HUES48 (cell line): ENCODE measurements at regions not wholly inside any gene's neighbourhood (a gene's known extent, or its start where the extent isn't known, plus 50 kb on each side); places are given as distances from the start of the nearest gene placed in this dataset.
"Not testable (repeated sequence)": the region's sequence is repeated elsewhere in the genome, so short reads cannot be mapped to it uniquely, and the experiment has no call there.

ENCODE experiments used
- H3K27ac ChIP-seq: one replicate; pipeline ENCODE4 v1.7.0; 2013; ENCODE audit warnings: low read depth, low read length, inconsistent platforms
- H3K27me3 ChIP-seq: 2 replicates; pipeline ENCODE4 v1.6.1; 2013; ENCODE audit warnings: mild to moderate bottlenecking, low read length; ENCODE audit not compliant: control insufficient read depth, insufficient read depth
- H3K36me3 ChIP-seq: 2 replicates; pipeline ENCODE4 v1.6.1; 2013; ENCODE audit warnings: low read length; ENCODE audit not compliant: control insufficient read depth, insufficient read depth
- H3K4me1 ChIP-seq: 2 replicates; pipeline ENCODE4 v1.6.1; 2013; ENCODE audit warnings: mild to moderate bottlenecking, low read length; ENCODE audit not compliant: control insufficient read depth, insufficient read depth
- H3K4me3 ChIP-seq: 2 replicates; pipeline ENCODE4 v1.5.1; 2013; ENCODE audit warnings: mild to moderate bottlenecking, low read depth, low read length
- H3K9ac ChIP-seq: 2 replicates; pipeline ENCODE4 v1.6.1; 2013; ENCODE audit warnings: mild to moderate bottlenecking, low read depth, low read length, moderate library complexity
- H3K9me3 ChIP-seq: 2 replicates; pipeline ENCODE4 v1.6.1; 2013; ENCODE audit warnings: low read length; ENCODE audit not compliant: control insufficient read depth, insufficient read depth

- Histone ChIP-seq H3K4me1 (no peaks in the 10 kb centered on the region), H3K27me3 (0 out of 2 replicates have a peak, but pooled peaks cover 4% of the 10 kb centered on the region), H3K27ac (no peak overlapping the region), H3K9ac (no peak overlapping the region), H3K9me3 (no peaks in the 10 kb centered on the region), H3K36me3 (no peaks in the 10 kb centered on the region), H3K4me3 (no peak overlapping the region)
Observed at GRCh38 chr7:45267262-45267661, 109.7 kb downstream of the RAMP3 start.

DNA sequence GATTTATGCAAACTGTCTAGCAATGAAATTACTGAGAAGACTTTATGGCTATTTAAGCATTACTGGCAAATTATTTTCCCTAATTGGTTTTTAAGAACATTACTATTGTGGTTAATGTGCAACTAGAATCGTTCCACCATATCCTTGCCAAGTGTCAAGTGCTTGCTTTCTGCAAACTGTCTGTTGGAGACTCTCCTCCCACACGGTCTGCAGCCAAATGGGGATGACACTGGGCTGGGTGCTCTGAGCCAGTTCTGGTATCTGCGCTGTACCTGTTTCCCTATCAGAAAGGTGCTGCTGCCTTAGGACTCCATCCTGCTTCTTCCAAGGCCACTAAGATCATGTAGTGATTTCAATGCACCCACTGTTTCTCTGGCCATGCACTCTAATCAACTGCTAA, 110.4 kb downstream of the RAMP3 start:
- H3K36me3 ChIP-seq, result no peaks in the 10 kb centered on the region
- no peaks in the 10 kb centered on the region for H3K9me3 ChIP-seq
- H3K27me3 ChIP-seq, result 0 out of 2 replicates have a peak, but pooled peaks cover 4% of the 10 kb centered on the region

DNA sequence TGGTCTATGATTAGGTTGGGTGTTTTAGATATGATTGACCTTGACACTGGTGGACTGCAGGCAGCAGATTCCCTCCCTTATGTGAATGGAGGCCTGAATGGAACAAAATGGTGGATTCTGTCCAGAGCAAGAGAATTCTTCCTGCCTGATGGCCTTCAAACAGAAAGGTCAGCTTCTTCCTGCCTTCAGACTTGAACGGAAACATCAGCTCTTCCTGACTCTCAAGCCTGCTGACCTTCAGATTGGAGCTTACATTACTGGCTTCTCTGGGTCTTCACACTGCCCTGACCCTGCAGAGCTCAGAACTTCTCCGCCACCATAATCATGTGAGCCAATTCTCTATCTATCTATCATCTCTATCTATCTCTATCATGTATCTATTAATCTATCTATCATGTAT, 111.6 kb downstream of the RAMP3 start:
- Histone ChIP-seq H3K4me1 (no peaks in the 10 kb centered on the region), H3K4me3 (no peak overlapping the region), H3K9me3 (no peaks in the 10 kb centered on the region), H3K9ac (no peak overlapping the region), H3K27me3 (0 out of 2 replicates have a peak, but pooled peaks cover 4% of the 10 kb centered on the region), H3K27ac (no peak overlapping the region), H3K36me3 (no peaks in the 10 kb centered on the region)

More for the DNA sequence above, 110.4 kb downstream of the RAMP3 start:
- H3K9ac ChIP-seq, result no peak overlapping the region
- no peak overlapping the region for H3K27ac ChIP-seq
- no peak overlapping the region for H3K4me3 ChIP-seq
- H3K4me1 ChIP-seq, result no peaks in the 10 kb centered on the region

DNA sequence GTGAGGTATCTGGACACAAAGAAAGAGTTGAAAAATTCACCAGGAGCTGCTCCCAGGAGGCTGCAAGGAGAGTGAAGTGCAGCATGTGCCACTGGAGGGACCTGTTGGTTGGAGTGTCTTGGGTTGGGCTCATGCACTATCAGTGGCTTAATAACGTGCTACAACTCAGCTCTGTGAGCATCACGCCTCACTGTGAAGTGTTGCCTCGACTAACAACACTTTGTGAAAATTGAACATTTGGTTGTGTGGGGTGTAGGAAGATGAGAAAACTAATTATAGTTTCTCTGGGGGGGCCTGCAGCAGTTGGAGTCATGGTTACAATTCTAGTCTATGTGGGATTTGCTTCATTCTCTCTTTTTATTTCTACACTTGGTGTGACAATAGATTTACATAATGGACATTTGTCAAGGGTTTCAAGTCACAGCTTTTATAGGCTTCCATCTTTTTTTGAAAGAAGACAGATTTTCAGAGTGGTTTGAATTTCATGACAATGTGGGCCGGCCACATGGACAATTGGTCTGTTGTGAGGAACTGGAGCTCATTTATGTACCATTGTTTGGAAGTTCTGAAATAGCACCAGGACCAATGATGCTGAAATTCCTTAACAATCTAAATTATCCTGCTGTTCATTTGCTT, 121.3 kb downstream of the RAMP3 start:
- Histone ChIP-seq H3K4me1 (no peaks in the 10 kb centered on the region), H3K27me3 (no peaks in the 10 kb centered on the region), H3K36me3 (no peaks in the 10 kb centered on the region), H3K9me3 (no peaks in the 10 kb centered on the region), H3K27ac (no peak overlapping the region), H3K4me3 (no peak overlapping the region), H3K9ac (no peak overlapping the region)

- H3K9me3 ChIP-seq, result peaks cover 22% of the 10 kb centered on the region
- H3K36me3 ChIP-seq, H3K4me3 ChIP-seq, H3K27me3 ChIP-seq, H3K9ac ChIP-seq, H3K27ac ChIP-seq, H3K4me1 ChIP-seq: not testable (repeated sequence)
Observed at GRCh38 chr7:45289611-45290010, 132.0 kb downstream of the RAMP3 start.

DNA sequence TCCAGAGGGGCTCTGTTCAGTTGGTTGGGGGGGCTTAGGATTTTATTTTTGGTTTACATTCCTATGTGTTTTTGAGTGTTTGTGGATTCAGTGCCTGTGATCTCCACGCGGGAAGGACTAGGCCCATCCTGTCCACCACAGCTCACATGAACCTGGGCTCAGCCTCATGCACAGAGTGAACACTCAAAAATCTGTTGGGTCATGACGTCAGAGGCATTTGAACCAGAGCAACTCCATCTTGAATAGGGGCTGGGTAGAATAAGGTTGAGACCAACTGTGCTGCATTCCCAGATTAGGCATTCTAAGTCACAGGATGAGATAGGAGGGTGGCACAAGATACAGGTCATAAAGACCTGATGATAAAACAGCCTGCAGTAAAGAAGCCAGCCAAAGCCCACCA, 133.3 kb downstream of the RAMP3 start:
- Histone ChIP-seq H3K9ac (no peak overlapping the region), H3K36me3 (no peaks in the 10 kb centered on the region), H3K27me3 (no peaks in the 10 kb centered on the region), H3K27ac (no peak overlapping the region), H3K4me3 (no peak overlapping the region), H3K9me3 (peaks cover 22% of the 10 kb centered on the region), H3K4me1 (no peaks in the 10 kb centered on the region)

DNA sequence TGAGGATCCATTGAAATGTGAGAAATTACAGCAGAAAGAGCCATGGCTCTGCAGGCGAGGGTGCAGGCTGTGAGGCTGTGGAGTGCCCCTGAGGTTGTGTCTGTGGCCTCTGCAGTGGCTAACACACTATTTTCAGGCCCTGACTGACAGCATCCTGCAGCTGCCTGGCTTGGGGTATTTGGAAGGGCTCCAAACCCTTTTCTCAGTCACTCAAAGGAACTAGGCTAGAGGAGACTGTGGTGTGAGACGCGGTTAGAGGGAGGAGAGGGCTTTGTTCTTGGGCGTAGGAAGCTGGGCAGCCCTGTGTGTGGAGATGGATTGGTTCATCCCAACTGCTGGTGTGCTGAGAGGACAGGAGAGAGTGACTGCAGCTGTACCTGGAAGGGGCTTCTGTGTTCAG, 134.9 kb downstream of the RAMP3 start:
- Histone ChIP-seq H3K4me3 (no peak overlapping the region), H3K36me3 (no peaks in the 10 kb centered on the region), H3K9me3 (peaks cover 15% of the 10 kb centered on the region), H3K9ac (no peak overlapping the region), H3K4me1 (no peaks in the 10 kb centered on the region), H3K27ac (no peak overlapping the region), H3K27me3 (no peaks in the 10 kb centered on the region)

DNA sequence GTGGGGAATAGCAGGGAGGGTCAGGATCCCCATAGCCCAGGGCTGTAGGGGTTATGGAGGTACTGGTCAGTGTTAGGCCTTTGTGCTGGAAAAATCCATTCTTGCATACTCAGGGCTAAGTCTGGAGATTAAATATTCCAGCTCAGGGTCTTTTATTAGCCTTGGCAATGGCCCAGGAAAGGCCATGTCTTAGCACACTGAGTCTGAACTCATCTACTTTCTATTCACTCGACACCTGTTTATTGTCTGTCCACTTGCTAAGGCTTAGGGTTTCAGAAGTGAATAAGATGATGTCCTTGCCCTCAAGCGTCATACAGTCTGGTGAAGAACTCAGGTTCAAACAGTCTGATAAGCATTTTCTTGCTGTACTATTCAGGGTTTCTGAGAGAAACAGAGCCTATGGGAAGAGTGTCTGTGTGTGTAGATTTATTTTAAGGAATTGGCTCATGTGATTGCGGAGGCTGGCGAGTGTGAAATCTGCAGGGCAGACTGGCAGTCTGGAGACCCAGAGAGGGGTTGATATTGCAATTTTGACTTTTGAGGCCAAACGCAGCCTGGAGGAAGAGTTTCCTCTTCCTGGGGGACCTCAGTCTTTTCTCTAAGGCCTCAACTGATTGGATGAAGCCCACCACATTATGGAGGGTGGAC, 135.8 kb downstream of the RAMP3 start:
- no peak overlapping the region for H3K27ac ChIP-seq
- no peak overlapping the region for H3K4me3 ChIP-seq
- no peaks in the 10 kb centered on the region for H3K27me3 ChIP-seq
- H3K9me3 ChIP-seq, result peaks cover 9% of the 10 kb centered on the region
- H3K36me3 ChIP-seq, result no peaks in the 10 kb centered on the region
- H3K9ac ChIP-seq, result no peak overlapping the region
- H3K4me1 ChIP-seq, result no peaks in the 10 kb centered on the region

GRCh38 chr7:45294559-45294958, 137.0 kb downstream of the RAMP3 start:
- no peaks in the 10 kb centered on the region for H3K36me3 ChIP-seq
- no peaks in the 10 kb centered on the region for H3K4me1 ChIP-seq
- no peak overlapping the region for H3K27ac ChIP-seq
- no peaks in the 10 kb centered on the region for H3K9me3 ChIP-seq
- no peak overlapping the region for H3K4me3 ChIP-seq
- H3K9ac ChIP-seq, result no peak overlapping the region
- H3K27me3 ChIP-seq, result no peaks in the 10 kb centered on the region

- no peak overlapping the region for H3K4me3 ChIP-seq
- H3K27ac ChIP-seq, result no peak overlapping the region
- H3K9ac ChIP-seq, result no peak overlapping the region
- no peaks in the 10 kb centered on the region for H3K4me1 ChIP-seq
- no peaks in the 10 kb centered on the region for H3K27me3 ChIP-seq
- no peaks in the 10 kb centered on the region for H3K9me3 ChIP-seq
- no peaks in the 10 kb centered on the region for H3K36me3 ChIP-seq
Observed at GRCh38 chr7:45295222-45295621, 137.6 kb downstream of the RAMP3 start.

- Histone ChIP-seq H3K36me3 (no peaks in the 10 kb centered on the region), H3K9me3 (no peaks in the 10 kb centered on the region), H3K27me3 (no peaks in the 10 kb centered on the region), H3K27ac (no peak overlapping the region), H3K4me3 (no peak overlapping the region), H3K4me1 (no peaks in the 10 kb centered on the region), H3K9ac (no peak overlapping the region)
Observed at GRCh38 chr7:45296748-45297147, 139.2 kb downstream of the RAMP3 start.
